ENCODE measurements at regions not wholly inside any gene's neighbourhood (a gene's known extent, or its start where the extent isn't known, plus 50 kb on each side); places are given as distances from the start of the nearest gene placed in this dataset.
"Not testable (repeated sequence)": the region's sequence is repeated elsewhere in the genome, so short reads cannot be mapped to it uniquely, and the experiment has no call there.

- peak; percentile 1 for DNase-seq
Observed at GRCh38 chr1:55893155-55893554, 678.0 kb upstream of the USP24 start.

- DNase-seq, result no peak
Observed at GRCh38 chr1:55888685-55889317, 673.6 kb upstream of the USP24 start.

- DNase-seq, result no peak
Observed at GRCh38 chr1:55886856-55887712, 671.9 kb upstream of the USP24 start.

GRCh38 chr1:55885619-55886018 lies 670.5 kb upstream of the USP24 start:
- no peak for DNase-seq

- no peak for DNase-seq
Observed at GRCh38 chr1:55882931-55883330, 667.8 kb upstream of the USP24 start.

- no peak for DNase-seq
Observed at GRCh38 chr1:55879346-55879745, 664.2 kb upstream of the USP24 start.

DNA sequence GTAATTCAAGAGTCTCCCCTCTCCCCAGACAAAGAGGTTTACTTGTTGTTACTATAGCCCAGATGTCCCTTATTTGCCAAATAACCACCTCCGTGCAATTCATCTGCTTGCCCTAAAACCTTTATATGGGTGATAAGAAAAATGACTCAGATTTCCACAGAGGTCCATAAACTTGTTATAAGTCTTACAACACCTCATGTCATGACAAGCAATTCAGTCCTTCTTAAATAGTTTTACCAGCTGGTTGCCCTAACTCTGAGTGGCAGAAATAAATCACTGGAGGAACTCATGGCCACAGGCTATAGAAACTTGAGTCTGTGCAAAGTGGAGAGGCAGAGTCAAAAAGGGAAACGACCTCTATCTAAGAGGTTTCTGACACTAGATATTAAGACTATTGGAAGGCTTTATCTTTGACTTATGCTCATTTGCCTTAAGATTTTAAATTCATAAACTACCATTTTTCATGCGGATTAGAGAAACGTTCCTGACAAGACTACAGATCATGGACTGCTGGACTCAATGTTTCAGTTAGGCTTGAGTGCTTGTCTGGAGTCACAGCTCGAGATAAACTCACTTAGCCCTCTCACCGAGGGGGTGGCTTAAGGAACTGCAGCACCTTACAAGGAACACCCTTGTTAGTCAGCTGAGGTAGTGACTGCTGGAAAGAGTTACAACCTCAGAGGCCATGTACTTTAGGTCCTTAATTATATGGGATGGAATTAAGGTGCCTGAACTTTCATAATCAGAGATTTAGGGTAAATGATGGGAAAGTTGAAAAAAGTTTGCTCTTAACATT lies 662.5 kb upstream of the USP24 start:
- DNase-seq, result no peak

DNA sequence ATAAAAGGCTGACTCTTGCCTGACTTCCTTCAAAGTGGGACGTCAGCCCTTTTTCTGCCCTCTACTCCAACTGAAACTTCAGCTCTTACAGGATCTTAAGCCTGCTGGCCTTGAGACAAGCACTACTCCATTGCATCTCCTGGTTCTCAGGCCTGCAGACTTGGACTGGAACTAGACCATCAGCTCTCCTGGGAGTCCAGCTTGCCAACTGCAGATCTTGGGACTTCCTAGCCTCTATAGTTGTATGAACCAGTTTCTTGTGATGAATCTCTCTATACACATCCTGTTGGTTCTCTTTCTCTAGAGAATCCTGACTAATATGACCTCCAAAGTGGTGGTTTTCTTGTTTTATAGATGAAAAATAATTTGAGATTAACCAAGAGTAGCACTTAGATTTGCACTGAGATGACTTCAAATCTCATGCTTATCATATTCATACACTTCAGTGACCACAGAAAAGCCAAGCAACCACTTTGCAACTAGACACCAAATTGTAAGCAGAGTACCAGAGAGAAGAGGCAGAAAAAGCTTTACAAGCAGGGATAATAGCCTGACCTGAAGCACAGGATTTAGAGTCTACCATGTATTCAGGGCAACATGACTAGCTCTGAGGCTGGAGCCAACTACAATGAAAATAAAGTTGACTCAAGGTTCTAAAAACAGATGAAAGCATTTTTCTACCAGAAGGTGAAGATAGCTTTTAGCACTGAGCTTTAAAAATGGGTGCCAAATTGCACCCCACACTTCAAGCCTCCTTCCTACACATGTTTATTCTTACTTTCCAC lies 661.3 kb upstream of the USP24 start:
- no peak for DNase-seq

DNA sequence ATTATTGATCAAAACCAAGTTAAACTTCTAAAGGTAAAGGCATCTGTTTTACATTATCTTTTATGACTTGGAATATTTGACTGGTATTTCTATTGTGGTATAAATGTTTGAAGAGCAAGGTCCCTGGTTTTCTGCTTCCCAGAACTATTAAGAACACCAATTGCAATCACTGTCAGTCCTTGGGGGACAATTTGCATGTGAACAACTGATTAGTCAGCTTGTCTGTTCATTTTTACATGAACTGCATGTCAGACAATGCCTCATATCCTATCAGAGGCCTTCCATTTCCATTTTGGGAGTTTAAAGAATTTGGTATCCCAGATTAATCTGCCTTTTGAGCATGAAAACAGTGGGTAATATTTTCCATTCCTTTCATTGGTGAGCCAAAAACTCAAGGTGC lies 654.9 kb upstream of the USP24 start:
- DNase-seq, result no peak

DNA sequence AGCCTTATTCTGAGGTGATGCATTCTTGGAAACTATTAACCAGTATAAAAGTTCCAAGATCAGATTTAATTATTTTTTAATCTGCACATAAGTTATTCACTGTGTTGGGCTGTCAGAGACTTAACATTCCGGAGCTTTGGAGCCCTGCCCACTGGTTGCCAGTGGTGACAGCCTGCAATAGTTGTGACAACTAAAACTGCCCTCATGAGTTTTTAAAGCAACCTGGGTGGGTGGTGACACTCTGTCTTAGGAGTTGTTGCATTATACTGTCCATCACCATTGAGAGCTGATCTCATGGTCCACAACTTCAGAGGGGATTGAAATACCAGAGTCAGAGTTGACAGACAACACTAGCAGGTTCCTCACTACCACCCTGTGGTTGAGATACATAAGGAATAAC lies 653.9 kb upstream of the USP24 start:
- DNase-seq, result no peak

DNA sequence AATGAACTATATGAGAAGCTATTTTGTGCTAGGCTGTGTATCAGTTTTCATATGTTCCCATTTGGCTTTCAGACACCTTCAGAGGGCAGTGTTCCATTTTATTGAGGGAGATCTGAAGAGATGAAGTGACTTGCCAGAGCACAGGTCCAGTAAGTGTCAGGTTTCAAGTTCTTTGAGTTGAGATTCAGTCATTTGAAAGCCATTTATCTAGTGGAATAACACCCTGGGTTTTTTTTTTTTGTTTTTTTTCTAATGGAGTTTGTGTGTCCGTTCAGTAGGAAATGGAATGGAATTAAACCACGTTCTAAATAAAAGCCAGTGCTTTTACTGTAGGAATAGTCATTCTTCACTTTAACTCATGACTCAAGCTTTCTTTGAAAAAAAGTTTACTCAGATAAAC lies 652.9 kb upstream of the USP24 start:
- no peak for DNase-seq

GRCh38 chr1:55867304-55867843 lies 652.2 kb upstream of the USP24 start:
- DNase-seq, result no peak

DNA sequence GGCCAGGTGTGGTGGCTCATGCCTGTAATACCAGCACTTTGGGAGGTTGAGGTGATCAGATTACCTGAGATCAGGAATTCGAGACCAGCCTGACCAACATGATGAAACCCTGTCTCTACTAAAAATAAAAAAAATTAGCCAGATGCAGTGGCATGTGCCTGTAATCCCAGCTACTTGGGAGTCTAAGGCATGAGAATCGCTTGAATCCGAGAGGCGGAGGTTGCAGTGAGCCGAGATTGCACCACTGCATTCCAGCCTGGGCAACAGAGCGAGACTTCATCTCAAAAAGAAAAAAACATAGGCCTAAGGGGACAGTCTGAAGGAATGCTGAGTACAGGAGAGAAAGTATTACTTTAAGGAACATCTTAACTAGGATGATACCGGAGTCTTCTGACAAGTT lies 650.6 kb upstream of the USP24 start:
- DNase-seq, result not testable (repeated sequence)

DNA sequence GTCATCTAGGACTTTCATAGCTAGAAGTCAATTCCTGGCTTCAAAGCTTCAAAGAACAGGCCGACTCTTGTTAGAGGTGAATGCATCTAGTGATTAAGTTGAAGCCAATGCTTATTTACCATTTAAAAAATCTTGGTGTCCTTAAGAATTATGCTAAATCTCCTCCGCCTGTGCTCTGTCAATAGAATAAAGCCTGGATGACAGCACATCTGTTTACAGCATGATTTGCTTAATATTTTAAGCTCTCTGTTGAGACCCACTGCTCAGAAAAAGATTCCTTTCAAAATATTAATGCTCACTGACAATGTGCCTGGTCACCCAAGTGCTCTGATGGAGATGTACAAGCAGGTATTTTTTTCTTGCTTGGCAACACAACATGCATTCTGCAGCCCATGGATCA lies 649.1 kb upstream of the USP24 start:
- DNase-seq, result no peak

- no peak for DNase-seq
Observed at GRCh38 chr1:55861676-55862340, 646.6 kb upstream of the USP24 start.

DNA sequence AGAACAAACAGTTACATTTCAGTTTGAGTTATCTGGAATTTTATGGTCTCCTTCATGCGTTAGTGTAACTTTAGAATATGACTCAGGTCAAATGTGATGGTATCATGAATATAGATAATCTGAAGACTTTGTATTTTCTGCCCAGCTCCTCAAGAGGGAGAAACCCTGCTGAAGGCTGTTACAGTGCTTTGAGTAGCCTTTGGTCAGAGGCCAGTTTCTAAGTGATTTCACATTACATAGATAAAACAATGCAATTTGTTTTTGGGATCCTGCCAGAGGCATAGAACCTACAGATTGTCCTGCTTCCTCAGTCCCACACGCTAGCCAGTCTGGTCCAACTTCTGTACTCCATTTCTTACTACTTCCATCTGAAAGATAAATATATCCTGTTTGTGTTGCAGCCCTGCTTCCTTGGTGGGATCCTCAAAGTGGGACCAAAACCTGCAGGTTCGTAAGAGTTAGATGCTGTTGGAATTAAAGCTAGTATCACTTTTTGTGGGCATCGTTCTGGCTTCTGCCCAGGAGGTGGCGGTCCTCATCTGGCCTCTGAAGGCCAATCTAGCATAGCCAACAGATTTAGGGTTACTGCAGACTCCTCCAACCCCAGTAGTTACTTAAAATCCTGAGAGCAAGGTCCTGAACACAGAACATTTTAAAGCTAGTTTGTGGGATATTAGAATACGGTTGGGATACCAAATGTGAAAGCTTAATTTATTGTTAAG lies 645.8 kb upstream of the USP24 start:
- DNase-seq, result no peak

DNA sequence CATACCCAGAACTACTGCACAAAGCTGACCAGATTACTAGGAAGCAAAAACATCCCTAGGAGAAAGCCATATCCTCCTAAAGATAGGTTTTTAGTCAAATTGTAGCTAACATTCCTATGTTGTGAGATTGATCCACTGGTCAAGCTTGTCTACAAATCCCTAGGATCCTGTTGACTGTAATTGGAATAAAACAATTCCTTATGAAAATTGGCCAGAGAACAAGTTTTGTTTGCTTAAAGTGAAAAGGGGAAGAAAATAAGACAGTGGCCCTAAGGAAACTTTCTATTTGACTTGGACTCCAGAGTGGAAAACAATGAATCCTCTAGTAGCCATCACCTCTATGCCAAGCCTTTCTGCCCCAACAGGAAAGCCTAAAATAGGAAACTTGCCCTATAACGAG lies 645.2 kb upstream of the USP24 start:
- no peak for DNase-seq

GRCh38 chr1:55854911-55855310 lies 639.7 kb upstream of the USP24 start:
- DNase-seq, result no peak

DNA sequence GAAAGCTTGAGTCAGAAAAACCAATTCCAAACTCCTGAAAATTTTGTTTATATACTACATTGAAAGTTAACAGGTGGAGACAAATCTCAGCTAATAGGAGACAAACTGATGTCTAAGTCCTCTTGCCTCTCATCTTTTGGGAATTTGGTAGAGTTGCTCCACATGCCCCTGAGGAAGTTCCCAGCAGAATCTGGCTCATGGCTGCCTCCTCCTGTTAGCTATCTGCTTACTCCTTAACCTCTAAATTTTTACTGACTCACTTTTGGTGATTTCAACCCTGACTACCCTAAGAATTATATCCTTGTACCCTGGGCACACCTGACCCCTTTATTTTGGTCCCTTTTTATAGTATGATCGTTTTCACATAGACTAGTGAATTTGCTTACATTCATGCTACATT lies 633.7 kb upstream of the USP24 start:
- no peak for DNase-seq

DNA sequence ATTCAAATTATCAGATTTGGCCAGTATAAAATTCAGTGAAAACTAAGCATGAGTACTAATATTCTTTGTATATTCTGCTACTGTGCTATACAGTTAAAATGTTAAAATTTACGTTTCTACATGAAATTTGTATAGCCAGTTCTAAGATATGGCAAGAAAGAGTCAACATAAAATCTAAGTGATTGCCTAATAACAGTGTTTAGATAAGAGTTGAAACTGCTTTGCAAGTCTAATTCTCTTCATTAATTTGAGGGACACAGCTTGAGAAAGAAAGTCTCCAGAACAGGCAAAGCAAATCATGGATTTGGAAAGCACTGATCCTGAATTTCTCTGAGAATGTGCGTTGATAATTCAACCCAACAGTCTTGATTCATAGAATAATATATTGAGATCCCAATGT lies 630.9 kb upstream of the USP24 start:
- DNase-seq, result no peak

DNA sequence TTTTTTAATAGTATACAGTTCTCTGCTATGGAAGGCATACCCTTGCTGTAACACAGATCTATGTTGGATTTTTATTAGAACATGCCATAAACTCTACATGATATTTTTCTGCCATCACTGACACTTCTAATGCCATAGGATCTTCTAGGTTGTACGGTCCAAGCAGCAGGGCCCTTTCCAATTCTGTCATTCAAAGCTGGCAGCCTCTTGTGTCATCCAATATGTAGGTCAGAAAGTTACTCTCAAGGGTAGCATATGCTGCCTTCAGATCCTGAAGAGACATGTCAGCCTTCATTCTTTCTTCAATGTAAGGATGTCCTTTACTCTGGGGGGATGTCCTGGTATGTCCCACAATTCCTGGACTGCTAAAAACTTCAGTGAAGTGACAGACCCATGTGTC lies 629.2 kb upstream of the USP24 start:
- DNase-seq, result no peak

All from GDM1 (cell line).